BLaER1 treated with 17β-estradiol and CSF1 and Interleukin-3, amounts not matched to agents 10 nM and 100 nM (cell line): ENCODE measurements at regions not wholly inside any gene's neighbourhood (a gene's known extent, or its start where the extent isn't known, plus 50 kb on each side); places are given as distances from the start of the nearest gene placed in this dataset.

Experiments
- H3K27ac ChIP-seq, 11 experiments: shearing (Covaris generic); formaldehyde crosslinking; 2 replicates each; pipeline ENCODE4 v1.8.1; 2022
- H3K27me3 ChIP-seq, 11 experiments: shearing (Covaris generic); formaldehyde crosslinking; 2 replicates each; pipeline ENCODE4 v1.8.1; 2022
- H3K36me3 ChIP-seq, 11 experiments: shearing (Covaris generic); formaldehyde crosslinking; 2 replicates each; pipeline ENCODE4 v1.8.1; 2022
- H3K4me1 ChIP-seq, 10 experiments: shearing (Covaris generic); formaldehyde crosslinking; 2 replicates each; pipeline ENCODE4 v1.8.1; 2022
- H3K4me2 ChIP-seq, 11 experiments: shearing (Covaris generic); formaldehyde crosslinking; 2 replicates each; pipeline ENCODE4 v1.8.1; 2022
- H3K4me3 ChIP-seq, 10 experiments: shearing (Covaris generic); formaldehyde crosslinking; 2 replicates each; pipeline ENCODE4 v1.8.1; 2022
- H3K9ac ChIP-seq, 11 experiments: shearing (Covaris generic); formaldehyde crosslinking; 2 replicates each; pipeline ENCODE4 v1.8.1; 2022
- H3K9me3 ChIP-seq, 11 experiments: shearing (Covaris generic); formaldehyde crosslinking; replicated peaks in 1 of 11; 2 replicates each; pipeline ENCODE4 v1.8.1; 2022
- H4K20me1 ChIP-seq, 11 experiments: shearing (Covaris generic); formaldehyde crosslinking; 2 replicates each; pipeline ENCODE4 v1.8.1; 2022
- Cebpa-rat ChIP-seq, 11 experiments: shearing (Covaris generic); IDR thresholded peaks; 2 replicates each; pipeline ENCODE4 v1.8.1; 2022

DNA sequence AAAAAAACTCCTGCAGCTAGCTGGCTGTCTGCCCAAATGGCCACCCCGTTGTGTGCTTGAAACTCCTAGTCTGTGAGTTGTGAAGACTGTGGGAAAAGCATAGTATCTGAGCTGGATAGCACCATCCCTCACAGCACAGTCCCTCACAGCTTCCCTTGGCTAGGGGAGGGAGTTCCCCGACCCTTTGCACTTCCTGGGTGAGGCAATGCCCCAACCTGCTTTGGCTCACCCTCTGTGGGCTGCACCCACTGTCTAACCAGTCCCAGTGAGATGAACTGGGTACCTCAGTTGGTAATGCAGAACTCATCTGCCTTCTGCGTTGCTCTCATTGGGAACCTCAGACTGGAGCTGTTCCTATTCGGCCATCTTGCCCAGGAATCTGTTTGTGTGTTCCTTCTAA is 260.6 kb upstream of the STXBP5 start:
- H3K4me1 ChIP-seq: peaks cover 0 to 10% (median 6%) of the 10 kb centered on the region in 10 experiments; a peak in 10 of 20 replicates
- H3K27ac ChIP-seq: no peak overlapping the region
- peak overlapping the region in 9 of 11 experiments; percentile 10 to 36 (median 15); a peak in 4 of 22 replicates for H3K4me2 ChIP-seq
- no peaks in the 10 kb centered on the region for H3K27me3 ChIP-seq
- H3K9ac ChIP-seq: no peak overlapping the region
- no peaks in the 10 kb centered on the region for H3K36me3 ChIP-seq
- peaks cover 0 to 13% (median 0%) of the 10 kb centered on the region in 11 experiments; a peak in 7 of 22 replicates for H3K9me3 ChIP-seq
- no peak overlapping the region for H3K4me3 ChIP-seq
- H4K20me1 ChIP-seq: no peaks in the 10 kb centered on the region
- TF ChIP-seq Cebpa-rat (IDR thresholded peaks at IDR 0.05): no peak

DNA sequence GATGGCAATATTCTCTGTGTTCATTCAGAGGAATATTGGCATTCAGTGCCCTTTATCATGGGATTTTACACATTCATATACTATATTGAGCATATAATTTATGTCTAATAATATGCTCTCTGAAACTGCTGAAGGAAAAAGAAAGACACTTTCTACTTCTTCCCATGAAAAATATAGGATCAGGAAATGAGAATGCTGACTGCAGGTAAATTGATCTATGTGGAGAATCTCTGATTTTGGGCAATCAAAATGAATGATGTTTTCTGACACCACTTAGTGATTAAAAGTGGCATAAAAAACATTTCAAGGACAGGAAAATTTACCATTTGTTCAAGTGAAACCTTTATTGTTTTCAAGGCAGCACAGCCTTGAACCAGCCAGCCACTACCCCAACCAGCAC is 260.1 kb upstream of the STXBP5 start:
- H3K27ac ChIP-seq: no peak overlapping the region
- no peak overlapping the region for H3K4me3 ChIP-seq
- no peaks in the 10 kb centered on the region for H3K36me3 ChIP-seq
- H3K4me1 ChIP-seq: peaks cover 0 to 10% (median 6%) of the 10 kb centered on the region in 10 experiments; a peak in 10 of 20 replicates
- H3K9ac ChIP-seq: no peak overlapping the region
- no peaks in the 10 kb centered on the region for H3K27me3 ChIP-seq
- H4K20me1 ChIP-seq: no peaks in the 10 kb centered on the region
- no peak for TF ChIP-seq Cebpa-rat (IDR thresholded peaks at IDR 0.05)
- H3K4me2 ChIP-seq: no peak overlapping the region
- H3K9me3 ChIP-seq: peaks cover 0 to 13% (median 0%) of the 10 kb centered on the region in 11 experiments; a peak in 7 of 22 replicates

GRCh38 chr6:146944809-146945208 is 259.4 kb upstream of the STXBP5 start:
- Histone ChIP-seq H3K9me3 (peaks cover 0 to 13% (median 0%) of the 10 kb centered on the region in 11 experiments; a peak in 7 of 22 replicates), H3K4me1 (peaks cover 0 to 11% (median 6%) of the 10 kb centered on the region in 10 experiments; a peak in 11 of 20 replicates), H3K4me3 (no peak overlapping the region), H3K4me2 (no peak overlapping the region), H3K27ac (no peak overlapping the region), H3K36me3 (no peaks in the 10 kb centered on the region), H3K27me3 (no peaks in the 10 kb centered on the region), H3K9ac (no peak overlapping the region), H4K20me1 (no peaks in the 10 kb centered on the region)
- no peak for TF ChIP-seq Cebpa-rat (IDR thresholded peaks at IDR 0.05)

GRCh38 chr6:146946559-146946958 is 257.7 kb upstream of the STXBP5 start:
- Histone ChIP-seq H3K36me3 (no peaks in the 10 kb centered on the region), H3K27me3 (no peaks in the 10 kb centered on the region), H3K9ac (no peak overlapping the region), H3K4me1 (peaks cover 0 to 23% (median 13%) of the 10 kb centered on the region in 10 experiments; a peak in 14 of 20 replicates), H3K4me2 (no peak overlapping the region), H4K20me1 (no peaks in the 10 kb centered on the region), H3K27ac (no peak overlapping the region), H3K9me3 (peaks cover 0 to 13% (median 0%) of the 10 kb centered on the region in 11 experiments; a peak in 7 of 22 replicates), H3K4me3 (no peak overlapping the region)
- TF ChIP-seq Cebpa-rat (IDR thresholded peaks at IDR 0.05): no peak

DNA sequence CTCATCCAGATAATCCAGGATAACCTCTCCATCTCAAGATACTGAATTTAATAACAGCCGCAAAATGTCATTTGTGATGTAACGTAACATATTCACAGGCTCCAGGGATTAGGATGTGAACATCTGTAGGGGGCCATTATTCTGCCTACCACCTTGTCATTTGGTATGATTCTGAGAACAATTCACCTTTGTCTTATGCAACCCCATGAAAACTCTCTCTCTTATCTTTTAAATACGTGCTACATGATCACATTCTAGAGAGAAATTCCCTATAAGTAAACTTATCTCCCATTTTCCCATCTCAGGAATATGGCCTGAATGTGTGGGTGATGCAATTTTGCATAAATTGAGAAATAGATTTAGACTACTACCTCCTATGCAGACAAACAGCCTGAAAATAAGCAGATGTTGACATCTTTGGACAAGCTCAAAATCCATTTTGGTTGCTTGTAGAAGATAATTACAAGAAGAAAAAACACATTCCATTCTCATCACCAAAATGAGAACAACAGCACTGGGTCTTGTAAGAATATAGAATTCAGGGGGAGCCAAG is 255.4 kb upstream of the STXBP5 start:
- no peaks in the 10 kb centered on the region for H3K36me3 ChIP-seq
- no peak overlapping the region for H3K9ac ChIP-seq
- TF ChIP-seq Cebpa-rat (IDR thresholded peaks at IDR 0.05): no peak
- H4K20me1 ChIP-seq: no peaks in the 10 kb centered on the region
- H3K4me3 ChIP-seq: no peak overlapping the region
- no peak overlapping the region for H3K4me2 ChIP-seq
- H3K27ac ChIP-seq: no peak overlapping the region
- H3K9me3 ChIP-seq: 0 out of 22 replicates have a peak, but pooled peaks cover 0 to under 1% (median 0%) of the 10 kb centered on the region in 11 experiments
- no peaks in the 10 kb centered on the region for H3K27me3 ChIP-seq
- peaks cover 0 to 13% (median 7%) of the 10 kb centered on the region in 10 experiments; a peak in 12 of 20 replicates for H3K4me1 ChIP-seq

GRCh38 chr6:146949425-146949824 is 254.8 kb upstream of the STXBP5 start:
- TF ChIP-seq Cebpa-rat (IDR thresholded peaks at IDR 0.05): no peak
- Histone ChIP-seq H3K27me3 (no peaks in the 10 kb centered on the region), H3K4me2 (no peak overlapping the region)

GRCh38 chr6:146950351-146950835 is 253.8 kb upstream of the STXBP5 start:
- H3K27me3 ChIP-seq: no peaks in the 10 kb centered on the region
- H3K4me1 ChIP-seq: peaks cover 0 to 13% (median 7%) of the 10 kb centered on the region in 10 experiments; a peak in 12 of 20 replicates
- H3K27ac ChIP-seq: peak overlapping the region in 2 of 11 experiments; percentile 43 to 48; a peak in 5 of 22 replicates
- H3K36me3 ChIP-seq: no peaks in the 10 kb centered on the region
- H3K4me3 ChIP-seq: no peak overlapping the region
- H3K9ac ChIP-seq: no peak overlapping the region
- no peak for TF ChIP-seq Cebpa-rat (IDR thresholded peaks at IDR 0.05)
- H3K4me2 ChIP-seq: peak overlapping the region in 10 of 11 experiments; percentile 9 to 68 (median 34); a peak in 12 of 22 replicates
- H3K9me3 ChIP-seq: no peaks in the 10 kb centered on the region
- H4K20me1 ChIP-seq: no peaks in the 10 kb centered on the region

More at GRCh38 chr6:146949425-146949824, 254.8 kb upstream of the STXBP5 start:
- Histone ChIP-seq H3K9me3 (no peaks in the 10 kb centered on the region), H3K4me3 (no peak overlapping the region), H3K27ac (no peak overlapping the region), H4K20me1 (no peaks in the 10 kb centered on the region), H3K4me1 (peaks cover 0 to 13% (median 7%) of the 10 kb centered on the region in 10 experiments; a peak in 12 of 20 replicates), H3K9ac (no peak overlapping the region), H3K36me3 (no peaks in the 10 kb centered on the region)

- Histone ChIP-seq H3K4me1 (peaks cover 0 to 5% (median 2%) of the 10 kb centered on the region in 10 experiments; a peak in 12 of 20 replicates), H3K27ac (no peak overlapping the region), H4K20me1 (no peaks in the 10 kb centered on the region), H3K36me3 (no peaks in the 10 kb centered on the region), H3K9me3 (no peaks in the 10 kb centered on the region), H3K27me3 (no peaks in the 10 kb centered on the region), H3K4me2 (no peak overlapping the region), H3K9ac (no peak overlapping the region), H3K4me3 (no peak overlapping the region)
- TF ChIP-seq Cebpa-rat (IDR thresholded peaks at IDR 0.05): no peak
Observed at GRCh38 chr6:146955570-146955969, 248.6 kb upstream of the STXBP5 start.

DNA sequence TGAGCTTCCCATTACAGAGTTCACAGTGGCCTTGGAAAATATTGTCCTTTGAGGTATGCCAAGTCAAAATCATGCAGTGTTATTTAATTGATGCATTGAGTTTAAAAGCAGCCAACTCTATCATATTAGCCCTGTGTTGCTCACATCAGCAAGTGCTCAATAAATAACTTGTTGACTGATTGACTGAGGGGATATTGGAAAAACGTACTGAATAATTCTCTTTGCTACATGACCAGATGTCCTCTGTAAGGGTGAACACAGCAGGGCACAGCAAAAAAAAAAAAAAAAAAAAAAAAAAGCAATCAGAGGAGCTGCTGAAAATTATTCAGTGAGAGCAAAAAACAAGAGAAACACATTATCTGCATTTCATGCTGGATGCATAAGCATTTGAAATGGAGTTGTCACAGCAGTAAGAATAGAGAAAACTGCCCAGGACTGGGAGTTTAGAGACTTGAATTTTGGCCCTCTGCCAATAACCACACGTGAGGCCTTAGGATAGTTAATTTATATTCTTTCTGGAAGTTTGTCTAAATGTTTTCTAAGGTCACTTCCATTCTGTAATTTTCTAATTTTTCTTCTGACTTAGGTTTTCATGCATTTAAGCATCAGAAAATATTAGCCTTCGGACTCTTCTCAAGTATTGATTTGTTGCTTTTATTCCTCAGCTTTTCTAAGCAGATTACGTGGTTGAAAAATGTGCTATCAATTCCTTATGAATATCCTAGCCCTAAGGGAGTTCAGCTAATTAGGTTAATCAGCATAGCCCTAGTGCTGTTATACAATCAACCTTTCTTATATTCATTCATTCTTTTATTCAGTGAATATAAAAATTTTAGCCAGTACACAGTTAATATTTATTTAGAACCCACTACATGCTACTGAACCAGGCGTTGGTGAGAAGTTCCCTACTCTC is 246.8 kb upstream of the STXBP5 start:
- no peaks in the 10 kb centered on the region for H3K27me3 ChIP-seq
- no peaks in the 10 kb centered on the region for H4K20me1 ChIP-seq
- TF ChIP-seq Cebpa-rat (IDR thresholded peaks at IDR 0.05): no peak
- H3K4me2 ChIP-seq: no peak overlapping the region
- H3K36me3 ChIP-seq: no peaks in the 10 kb centered on the region
- H3K27ac ChIP-seq: no peak overlapping the region
- H3K4me3 ChIP-seq: no peak overlapping the region
- H3K9ac ChIP-seq: no peak overlapping the region
- no peaks in the 10 kb centered on the region for H3K9me3 ChIP-seq
- no peaks in the 10 kb centered on the region for H3K4me1 ChIP-seq
